H1 (cell line): ENCODE measurements at regions not wholly inside any gene's neighbourhood (a gene's known extent, or its start where the extent isn't known, plus 50 kb on each side); places are given as distances from the start of the nearest gene placed in this dataset.

Experiments
- RAD21 ChIP-seq, 2 experiments: IDR thresholded peaks in 1 of 2; conservative IDR thresholded peaks in 1 of 2; 2 replicates each; pipeline ENCODE4 v1.6.1; 2011; ENCODE audit warnings: low read depth in 2 of 2, low read length in 2 of 2, improper control_type of control experiment in 1 of 2, inconsistent platforms in 1 of 2, mild to moderate bottlenecking in 1 of 2, moderate library complexity in 1 of 2
- SIX5 ChIP-seq: IDR thresholded peaks from 2 replicates; pipeline ENCODE4 v1.6.1; 2011; ENCODE audit warnings: mild to moderate bottlenecking, low read depth, low read length
- TCF12 ChIP-seq: IDR thresholded peaks from 2 replicates; pipeline ENCODE4 v1.6.1; 2011; ENCODE audit warnings: low read depth, mild to moderate bottlenecking, low read length

DNA sequence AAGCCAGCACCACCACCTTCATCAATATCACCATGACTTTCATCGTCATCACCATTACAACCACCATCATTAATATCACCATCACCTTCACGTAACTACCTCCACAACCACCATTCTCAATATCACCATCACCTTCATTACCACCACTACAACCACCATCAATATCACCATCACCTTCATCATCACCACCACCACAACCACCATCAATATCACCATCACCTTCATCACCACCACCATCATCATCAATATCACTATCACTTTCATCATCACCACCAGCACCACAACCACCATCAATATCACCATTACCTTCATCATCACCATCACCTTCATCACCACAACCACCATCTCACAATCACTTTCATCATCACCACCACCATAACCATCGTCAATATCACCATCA, 225.3 kb upstream of the SULF2 start (continued):
- no peak for TF ChIP-seq RAD21 (IDR thresholded peaks at IDR 0.05 in 1 of 2, conservative IDR thresholded peaks at IDR 0.05 in 1 of 2; ENCODE audit: low read depth in 2 of 2, low read length in 2 of 2)
- TF ChIP-seq TCF12, result no peak
- no peak for TF ChIP-seq SIX5
